SK-N-SH treated with all-trans-retinoic acid at 6 μM for 48 hours (cell line): ENCODE measurements at regions not wholly inside any gene's neighbourhood (a gene's known extent, or its start where the extent isn't known, plus 50 kb on each side); places are given as distances from the start of the nearest gene placed in this dataset.

Experiments used
- ATAC-seq: fragments of 200-7000 bp; cut with Tn5 transposase; 3 replicates; pipeline ENCODE4 v1.9.1; 2020; ENCODE audit warnings: mild to moderate bottlenecking, moderate library complexity
- ARNTL ChIP-seq: fragments of 450-650 bp; formaldehyde crosslinking; IDR thresholded peaks from 2 replicates; pipeline ENCODE4 v1.5.0; 2020; ENCODE audit warnings: low read depth, mild to moderate bottlenecking, moderate library complexity, borderline replicate concordance
- BACH2 ChIP-seq: fragments of 250-450 bp; sonication (Bioruptor Pico); IDR thresholded peaks from 2 replicates; pipeline ENCODE4 v1.9.0; 2021; ENCODE audit warnings: mild to moderate bottlenecking, borderline replicate concordance
- CSDC2 ChIP-seq: fragments of 250-450 bp; sonication (Bioruptor Pico); IDR thresholded peaks from 2 replicates; pipeline ENCODE4 v1.5.0; 2020; ENCODE audit warnings: mild to moderate bottlenecking, moderate library complexity
- ESRRG ChIP-seq: fragments of 250-450 bp; sonication (Bioruptor Pico); IDR thresholded peaks from 2 replicates; pipeline ENCODE4 v1.6.1; 2021; ENCODE audit warnings: mild to moderate bottlenecking
- GLIS3 ChIP-seq: fragments of 250-450 bp; sonication (Bioruptor Pico); IDR thresholded peaks from 2 replicates; pipeline ENCODE4 v1.5.0; 2020; ENCODE audit warnings: mild to moderate bottlenecking, moderate library complexity
- ISL1 ChIP-seq: fragments of 250-450 bp; sonication (Bioruptor Pico); IDR thresholded peaks from 2 replicates; pipeline ENCODE4 v2.1.2; 2022; ENCODE audit warnings: mild to moderate bottlenecking, moderate library complexity
- OSR1 ChIP-seq: fragments of 250-450 bp; sonication (Bioruptor Pico); IDR thresholded peaks from 2 replicates; pipeline ENCODE4 v1.8.0; 2022; ENCODE audit warnings: moderate library complexity, mild to moderate bottlenecking, inconsistent platforms
- PATZ1 ChIP-seq: fragments of 250-450 bp; sonication (Bioruptor Pico); IDR thresholded peaks from 2 replicates; pipeline ENCODE4 v1.8.0; 2020; ENCODE audit warnings: mild to moderate bottlenecking, moderate library complexity, borderline replicate concordance
- PPARA ChIP-seq: fragments of 250-450 bp; sonication (Bioruptor Pico); IDR thresholded peaks from 2 replicates; pipeline ENCODE4 v1.5.0; 2020; ENCODE audit warnings: mild to moderate bottlenecking, borderline replicate concordance
- RARB ChIP-seq: fragments of 250-450 bp; sonication (Bioruptor Pico); IDR thresholded peaks from 2 replicates; pipeline ENCODE4 v1.8.0; 2021; ENCODE audit warnings: mild to moderate bottlenecking, moderate library complexity
- SNAI2 ChIP-seq: fragments of 250-450 bp; sonication (Bioruptor Pico); IDR thresholded peaks from 2 replicates; pipeline ENCODE4 v1.5.0; 2020; ENCODE audit warnings: mild to moderate bottlenecking, moderate library complexity
- TCF4 ChIP-seq: fragments of 250-450 bp; sonication (Bioruptor Pico); IDR thresholded peaks from 2 replicates; pipeline ENCODE4 v1.8.0; 2021; ENCODE audit warnings: mild to moderate bottlenecking, moderate library complexity, borderline replicate concordance
- ZC3H10 ChIP-seq: fragments of 250-450 bp; sonication (Bioruptor Pico); IDR thresholded peaks from 2 replicates; pipeline ENCODE4 v1.5.1; 2021; ENCODE audit warnings: mild to moderate bottlenecking, moderate library complexity
- ZFP3 ChIP-seq: fragments of 250-450 bp; sonication (Bioruptor Pico); IDR thresholded peaks from 2 replicates; pipeline ENCODE4 v1.5.0; 2020; ENCODE audit warnings: mild to moderate bottlenecking, moderate library complexity
- ZFP30 ChIP-seq: fragments of 450-650 bp; formaldehyde crosslinking; IDR thresholded peaks from 2 replicates; pipeline ENCODE4 v1.5.0; 2022; ENCODE audit warnings: mild to moderate bottlenecking, moderate library complexity
- ZNF565 ChIP-seq: fragments of 450-650 bp; formaldehyde crosslinking; conservative IDR thresholded peaks from 2 replicates; pipeline ENCODE4 v1.5.0; 2020; ENCODE audit warnings: low read depth, mild to moderate bottlenecking, moderate library complexity
- ZNF70 ChIP-seq: fragments of 450-650 bp; formaldehyde crosslinking; IDR thresholded peaks from 2 replicates; pipeline ENCODE4 v1.5.0; 2020; ENCODE audit warnings: mild to moderate bottlenecking, moderate library complexity
- ZNF8 ChIP-seq: fragments of 450-650 bp; formaldehyde crosslinking; IDR thresholded peaks from 2 replicates; pipeline ENCODE4 v1.5.0; 2020; ENCODE audit warnings: mild to moderate bottlenecking, moderate library complexity
- TF ChIP-seq, protein P1 (sequence below): fragments of 250-450 bp; sonication (Bioruptor Pico); IDR thresholded peaks from 2 replicates; pipeline ENCODE4 v1.5.0; 2020; ENCODE audit warnings: mild to moderate bottlenecking, moderate library complexity
- TF ChIP-seq, protein P2 (sequence below): fragments of 250-450 bp; sonication (Bioruptor Pico); IDR thresholded peaks from 2 replicates; pipeline ENCODE4 v1.5.1; 2020; ENCODE audit warnings: low read depth, mild to moderate bottlenecking, moderate library complexity
- TF ChIP-seq, protein P3 (sequence below): fragments of 250-450 bp; sonication (Bioruptor Pico); IDR thresholded peaks from 2 replicates; pipeline ENCODE4 v1.8.0; 2021; ENCODE audit warnings: low read depth, mild to moderate bottlenecking, moderate library complexity, borderline replicate concordance

GRCh38 chr7:46710927-46711326 lies 789.9 kb upstream of the IGFBP3 start:
- no peak for TF ChIP-seq PATZ1 (CRISPR knock-in tag)
- TF ChIP-seq ISL1 (CRISPR knock-in tag): no peak
- no peak for TF ChIP-seq ESRRG (CRISPR knock-in tag)
- TF ChIP-seq TCF4: no peak
- TF ChIP-seq ZC3H10 (CRISPR knock-in tag): no peak
- TF ChIP-seq, protein P1, sequence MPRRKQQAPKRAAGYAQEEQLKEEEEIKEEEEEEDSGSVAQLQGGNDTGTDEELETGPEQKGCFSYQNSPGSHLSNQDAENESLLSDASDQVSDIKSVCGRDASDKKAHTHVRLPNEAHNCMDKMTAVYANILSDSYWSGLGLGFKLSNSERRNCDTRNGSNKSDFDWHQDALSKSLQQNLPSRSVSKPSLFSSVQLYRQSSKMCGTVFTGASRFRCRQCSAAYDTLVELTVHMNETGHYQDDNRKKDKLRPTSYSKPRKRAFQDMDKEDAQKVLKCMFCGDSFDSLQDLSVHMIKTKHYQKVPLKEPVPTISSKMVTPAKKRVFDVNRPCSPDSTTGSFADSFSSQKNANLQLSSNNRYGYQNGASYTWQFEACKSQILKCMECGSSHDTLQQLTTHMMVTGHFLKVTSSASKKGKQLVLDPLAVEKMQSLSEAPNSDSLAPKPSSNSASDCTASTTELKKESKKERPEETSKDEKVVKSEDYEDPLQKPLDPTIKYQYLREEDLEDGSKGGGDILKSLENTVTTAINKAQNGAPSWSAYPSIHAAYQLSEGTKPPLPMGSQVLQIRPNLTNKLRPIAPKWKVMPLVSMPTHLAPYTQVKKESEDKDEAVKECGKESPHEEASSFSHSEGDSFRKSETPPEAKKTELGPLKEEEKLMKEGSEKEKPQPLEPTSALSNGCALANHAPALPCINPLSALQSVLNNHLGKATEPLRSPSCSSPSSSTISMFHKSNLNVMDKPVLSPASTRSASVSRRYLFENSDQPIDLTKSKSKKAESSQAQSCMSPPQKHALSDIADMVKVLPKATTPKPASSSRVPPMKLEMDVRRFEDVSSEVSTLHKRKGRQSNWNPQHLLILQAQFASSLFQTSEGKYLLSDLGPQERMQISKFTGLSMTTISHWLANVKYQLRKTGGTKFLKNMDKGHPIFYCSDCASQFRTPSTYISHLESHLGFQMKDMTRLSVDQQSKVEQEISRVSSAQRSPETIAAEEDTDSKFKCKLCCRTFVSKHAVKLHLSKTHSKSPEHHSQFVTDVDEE (CRISPR knock-in tag): no peak
- TF ChIP-seq, protein P2, sequence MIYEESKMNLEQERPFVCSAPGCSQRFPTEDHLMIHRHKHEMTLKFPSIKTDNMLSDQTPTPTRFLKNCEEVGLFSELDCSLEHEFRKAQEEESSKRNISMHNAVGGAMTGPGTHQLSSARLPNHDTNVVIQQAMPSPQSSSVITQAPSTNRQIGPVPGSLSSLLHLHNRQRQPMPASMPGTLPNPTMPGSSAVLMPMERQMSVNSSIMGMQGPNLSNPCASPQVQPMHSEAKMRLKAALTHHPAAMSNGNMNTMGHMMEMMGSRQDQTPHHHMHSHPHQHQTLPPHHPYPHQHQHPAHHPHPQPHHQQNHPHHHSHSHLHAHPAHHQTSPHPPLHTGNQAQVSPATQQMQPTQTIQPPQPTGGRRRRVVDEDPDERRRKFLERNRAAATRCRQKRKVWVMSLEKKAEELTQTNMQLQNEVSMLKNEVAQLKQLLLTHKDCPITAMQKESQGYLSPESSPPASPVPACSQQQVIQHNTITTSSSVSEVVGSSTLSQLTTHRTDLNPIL (CRISPR knock-in tag): no peak
- no peak for TF ChIP-seq ZNF565
- TF ChIP-seq PPARA (CRISPR knock-in tag): no peak
- TF ChIP-seq ARNTL (CRISPR knock-in tag): no peak
- no peak for TF ChIP-seq RARB (CRISPR knock-in tag)
- TF ChIP-seq ZFP3 (CRISPR knock-in tag): no peak
- TF ChIP-seq, protein P3, sequence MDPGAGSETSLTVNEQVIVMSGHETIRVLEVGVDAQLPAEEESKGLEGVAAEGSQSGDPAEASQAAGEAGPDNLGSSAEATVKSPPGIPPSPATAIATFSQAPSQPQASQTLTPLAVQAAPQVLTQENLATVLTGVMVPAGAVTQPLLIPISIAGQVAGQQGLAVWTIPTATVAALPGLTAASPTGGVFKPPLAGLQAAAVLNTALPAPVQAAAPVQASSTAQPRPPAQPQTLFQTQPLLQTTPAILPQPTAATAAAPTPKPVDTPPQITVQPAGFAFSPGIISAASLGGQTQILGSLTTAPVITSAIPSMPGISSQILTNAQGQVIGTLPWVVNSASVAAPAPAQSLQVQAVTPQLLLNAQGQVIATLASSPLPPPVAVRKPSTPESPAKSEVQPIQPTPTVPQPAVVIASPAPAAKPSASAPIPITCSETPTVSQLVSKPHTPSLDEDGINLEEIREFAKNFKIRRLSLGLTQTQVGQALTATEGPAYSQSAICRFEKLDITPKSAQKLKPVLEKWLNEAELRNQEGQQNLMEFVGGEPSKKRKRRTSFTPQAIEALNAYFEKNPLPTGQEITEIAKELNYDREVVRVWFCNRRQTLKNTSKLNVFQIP (CRISPR knock-in tag): no peak
- no peak for TF ChIP-seq OSR1 (CRISPR knock-in tag)
- no peak for TF ChIP-seq ZFP30
- no peak for TF ChIP-seq CSDC2
- no peak for TF ChIP-seq ZNF8 (CRISPR knock-in tag)
- no peak for TF ChIP-seq BACH2 (CRISPR knock-in tag)
- TF ChIP-seq ZNF70 (CRISPR knock-in tag): no peak
- ATAC-seq: no peak

- TF ChIP-seq BACH2 (CRISPR knock-in tag): no peak
- no peak for TF ChIP-seq ZNF8 (CRISPR knock-in tag)
- no peak for TF ChIP-seq ZNF565
- no peak for TF ChIP-seq ZFP3 (CRISPR knock-in tag)
- TF ChIP-seq ESRRG (CRISPR knock-in tag): no peak
- TF ChIP-seq, protein P3 (CRISPR knock-in tag): no peak
- no peak for TF ChIP-seq PPARA (CRISPR knock-in tag)
- TF ChIP-seq PATZ1 (CRISPR knock-in tag): no peak
- no peak for TF ChIP-seq SNAI2 (CRISPR knock-in tag)
- TF ChIP-seq, protein P1 (CRISPR knock-in tag): no peak
- no peak for TF ChIP-seq ARNTL (CRISPR knock-in tag)
- no peak for TF ChIP-seq ISL1 (CRISPR knock-in tag)
- no peak for TF ChIP-seq ZNF70 (CRISPR knock-in tag)
- TF ChIP-seq, protein P2 (CRISPR knock-in tag): no peak
- no peak for TF ChIP-seq GLIS3 (CRISPR knock-in tag)
- TF ChIP-seq ZFP30: no peak
- TF ChIP-seq CSDC2: no peak
- TF ChIP-seq OSR1 (CRISPR knock-in tag): no peak
- no peak for TF ChIP-seq TCF4
- TF ChIP-seq ZC3H10 (CRISPR knock-in tag): no peak
- no peak for ATAC-seq
Observed at GRCh38 chr7:46707973-46708372, 786.9 kb upstream of the IGFBP3 start.
